ENCODE measurements at regions not wholly inside any gene's neighbourhood (a gene's known extent, or its start where the extent isn't known, plus 50 kb on each side); places are given as distances from the start of the nearest gene placed in this dataset.

- TF ChIP-seq CTCF (tag by site-specific recombination; IDR thresholded peaks at IDR 0.05) (no peak), ZNF302 (tag by site-specific recombination; IDR thresholded peaks at IDR 0.05; ENCODE audit: low read depth) (no peak)
Observed at GRCh38 chr6:23704479-23705052, 421.4 kb upstream of the NRSN1 start.
